ENCODE measurements at regions not wholly inside any gene's neighbourhood (a gene's known extent, or its start where the extent isn't known, plus 50 kb on each side); places are given as distances from the start of the nearest gene placed in this dataset.

GRCh38 chr12:40157336-40157735 lies 51.5 kb upstream of the SLC2A13 start:
- ATAC-seq (ENCODE audit: low read depth) (no peak), DNase-seq (ENCODE audit: low spot score) (no peak)
- H3K9me3 ChIP-seq (ENCODE audit: severe bottlenecking) = no peaks in the 10 kb centered on the region
- no peak overlapping the region for H3K27ac ChIP-seq (ENCODE audit: poor library complexity, severe bottlenecking)
- peaks cover 21% of the 10 kb centered on the region for H3K4me1 ChIP-seq (ENCODE audit: insufficient read depth, poor library complexity, severe bottlenecking)
- H3K4me3 ChIP-seq (ENCODE audit: severe bottlenecking) = no peak overlapping the region
- no peak for TF ChIP-seq CTCF (IDR thresholded peaks at IDR 0.05; ENCODE audit: poor library complexity, severe bottlenecking)
- H3K27me3 ChIP-seq (ENCODE audit: insufficient read depth, poor library complexity, severe bottlenecking) = no peaks in the 10 kb centered on the region
- no peaks in the 10 kb centered on the region for H3K36me3 ChIP-seq (ENCODE audit: low read depth)

GRCh38 chr12:40156021-40156764 lies 50.3 kb upstream of the SLC2A13 start:
- no peak overlapping the region for H3K27ac ChIP-seq (ENCODE audit: poor library complexity, severe bottlenecking)
- H3K27me3 ChIP-seq (ENCODE audit: insufficient read depth, poor library complexity, severe bottlenecking) = no peaks in the 10 kb centered on the region
- H3K36me3 ChIP-seq (ENCODE audit: low read depth) = no peaks in the 10 kb centered on the region
- ATAC-seq (ENCODE audit: low read depth) (no peak), DNase-seq (ENCODE audit: low spot score) (no peak)
- no peak for TF ChIP-seq CTCF (IDR thresholded peaks at IDR 0.05; ENCODE audit: poor library complexity, severe bottlenecking)
- H3K4me3 ChIP-seq (ENCODE audit: severe bottlenecking) = no peak overlapping the region
- H3K4me1 ChIP-seq (ENCODE audit: insufficient read depth, poor library complexity, severe bottlenecking) = peaks cover 21% of the 10 kb centered on the region
- no peaks in the 10 kb centered on the region for H3K9me3 ChIP-seq (ENCODE audit: severe bottlenecking)
